ENCODE measurements at regions not wholly inside any gene's neighbourhood (a gene's known extent, or its start where the extent isn't known, plus 50 kb on each side); places are given as distances from the start of the nearest gene placed in this dataset.
"Not testable (repeated sequence)": the region's sequence is repeated elsewhere in the genome, so short reads cannot be mapped to it uniquely, and the experiment has no call there.

GRCh38 chr6:139996253-139996834 lies 621.9 kb upstream of the CITED2 start:
- DNase-seq = no peak

GRCh38 chr6:139994998-139995397 lies 620.5 kb upstream of the CITED2 start:
- DNase-seq = no peak

- no peak for DNase-seq
Observed at GRCh38 chr6:139990856-139991465, 616.5 kb upstream of the CITED2 start.

- DNase-seq = no peak
Observed at GRCh38 chr6:139990026-139990686, 615.7 kb upstream of the CITED2 start.

- no peak for DNase-seq
Observed at GRCh38 chr6:139988685-139989084, 614.2 kb upstream of the CITED2 start.

GRCh38 chr6:139987091-139987490 lies 612.6 kb upstream of the CITED2 start:
- DNase-seq = no peak

- no peak for DNase-seq
Observed at GRCh38 chr6:139985236-139985815, 610.9 kb upstream of the CITED2 start.

GRCh38 chr6:139984317-139984716 lies 609.9 kb upstream of the CITED2 start:
- no peak for DNase-seq

GRCh38 chr6:139983555-139984276 lies 609.3 kb upstream of the CITED2 start:
- no peak for DNase-seq

- DNase-seq = no peak
Observed at GRCh38 chr6:139982652-139983295, 608.3 kb upstream of the CITED2 start.

- no peak for DNase-seq
Observed at GRCh38 chr6:139982195-139982594, 607.7 kb upstream of the CITED2 start.

GRCh38 chr6:139981768-139982181 lies 607.3 kb upstream of the CITED2 start:
- peak; percentile 83 for DNase-seq

GRCh38 chr6:139981066-139981624 lies 606.7 kb upstream of the CITED2 start:
- DNase-seq = no peak

- not testable (repeated sequence) for DNase-seq
Observed at GRCh38 chr6:139980631-139981030, 606.2 kb upstream of the CITED2 start.

GRCh38 chr6:139979021-139979725 lies 604.7 kb upstream of the CITED2 start:
- peak; percentile 84 for DNase-seq

- no peak for DNase-seq
Observed at GRCh38 chr6:139977887-139978332, 603.5 kb upstream of the CITED2 start.

GRCh38 chr6:139973669-139974344 lies 599.4 kb upstream of the CITED2 start:
- no peak for DNase-seq

- no peak for DNase-seq
Observed at GRCh38 chr6:139972116-139972515, 597.7 kb upstream of the CITED2 start.

GRCh38 chr6:139970591-139970991 lies 596.1 kb upstream of the CITED2 start:
- no peak for DNase-seq

GRCh38 chr6:139967497-139967896 lies 593.0 kb upstream of the CITED2 start:
- no peak for DNase-seq
